ENCODE measurements at regions not wholly inside any gene's neighbourhood (a gene's known extent, or its start where the extent isn't known, plus 50 kb on each side); places are given as distances from the start of the nearest gene placed in this dataset.

- Histone ChIP-seq H3K27ac (ENCODE audit: low read depth, low read length) (no peak overlapping the region), H3K27me3 (ENCODE audit: insufficient read depth, low read length, poor library complexity) (no peaks in the 10 kb centered on the region), H3K4ac (ENCODE audit: low read depth, low read length) (no peak overlapping the region), H2BK15ac (replicated peaks; ENCODE audit: low read depth) (no peak overlapping the region), H2AK5ac (ENCODE audit: low read length) (no peak overlapping the region), H3K18ac (ENCODE audit: low read length) (no peak overlapping the region), H3K4me1 (ENCODE audit: control insufficient read depth, low read depth, low read length) (no peaks in the 10 kb centered on the region), H3K23ac (ENCODE audit: low read length) (no peak overlapping the region), H2BK5ac (ENCODE audit: low read length) (no peak overlapping the region), H3K4me2 (ENCODE audit: low read length) (no peak overlapping the region), H3K9ac (ENCODE audit: low read length) (no peak overlapping the region), H4K5ac (ENCODE audit: low read length) (no peak overlapping the region), H3K79me2 (ENCODE audit: control insufficient read depth, insufficient read depth, low read length) (no peaks in the 10 kb centered on the region), H4K8ac (ENCODE audit: low read depth, low read length) (no peak overlapping the region), H3K56ac (ENCODE audit: low read length) (no peak overlapping the region), H2BK120ac (ENCODE audit: low read depth, low read length) (no peak overlapping the region), H3K36me3 (ENCODE audit: control insufficient read depth, insufficient read depth, low read length) (no peaks in the 10 kb centered on the region), H3K4me3 (ENCODE audit: low read length) (no peak overlapping the region), H3K79me1 (ENCODE audit: low read length) (no peaks in the 10 kb centered on the region)
- WGBS (ENCODE audit: extremely low coverage, insufficient coverage, low lambda C conversion rate): 100% methylated on average over 1 of the region's 3 CpGs
- no peak for DNase-seq
Observed at GRCh38 chr10:47070541-47070940, 159.3 kb downstream of the PTPN20 start.

GRCh38 chr10:47071891-47072290 lies 160.7 kb downstream of the PTPN20 start:
- H3K79me2 ChIP-seq (ENCODE audit: control insufficient read depth, insufficient read depth, low read length): no peaks in the 10 kb centered on the region
- no peak overlapping the region for H4K8ac ChIP-seq (ENCODE audit: low read depth, low read length)
- H3K4me1 ChIP-seq (ENCODE audit: control insufficient read depth, low read depth, low read length): no peaks in the 10 kb centered on the region
- no peak overlapping the region for H3K23ac ChIP-seq (ENCODE audit: low read length)
- H3K79me1 ChIP-seq (ENCODE audit: low read length): no peaks in the 10 kb centered on the region
- H3K27ac ChIP-seq (ENCODE audit: low read depth, low read length): no peak overlapping the region
- H3K56ac ChIP-seq (ENCODE audit: low read length): no peak overlapping the region
- H3K36me3 ChIP-seq (ENCODE audit: control insufficient read depth, insufficient read depth, low read length): no peaks in the 10 kb centered on the region
- H3K4ac ChIP-seq (ENCODE audit: low read depth, low read length): no peak overlapping the region
- H2BK15ac ChIP-seq (replicated peaks; ENCODE audit: low read depth): no peak overlapping the region
- no peak overlapping the region for H2BK5ac ChIP-seq (ENCODE audit: low read length)
- no peak overlapping the region for H2BK120ac ChIP-seq (ENCODE audit: low read depth, low read length)
- no peak overlapping the region for H3K4me2 ChIP-seq (ENCODE audit: low read length)
- no peak overlapping the region for H2AK5ac ChIP-seq (ENCODE audit: low read length)
- no peak overlapping the region for H3K4me3 ChIP-seq (ENCODE audit: low read length)
- DNase-seq: no peak
- no peaks in the 10 kb centered on the region for H3K27me3 ChIP-seq (ENCODE audit: insufficient read depth, low read length, poor library complexity)
- no peak overlapping the region for H3K9ac ChIP-seq (ENCODE audit: low read length)
- no peak overlapping the region for H3K18ac ChIP-seq (ENCODE audit: low read length)
- H4K5ac ChIP-seq (ENCODE audit: low read length): no peak overlapping the region

DNA sequence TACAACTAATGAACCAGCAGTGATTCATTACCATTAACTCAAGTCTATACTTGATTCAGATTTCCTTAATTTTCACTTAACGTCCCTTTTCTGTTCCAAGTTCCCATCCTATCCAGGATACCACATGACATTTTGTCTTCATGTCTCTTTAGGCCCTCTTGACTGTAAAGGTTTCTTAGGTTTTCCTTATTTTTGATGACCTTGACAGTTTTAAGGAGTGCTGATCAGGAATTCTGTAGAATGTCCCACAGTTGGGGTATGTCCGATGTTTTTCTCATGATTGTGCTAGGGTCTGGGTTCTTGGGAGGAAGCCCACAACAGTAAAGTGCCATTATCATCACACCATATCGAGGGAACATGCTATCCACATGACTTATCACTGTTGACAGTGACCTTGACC lies 162.7 kb downstream of the PTPN20 start:
- H3K79me1 ChIP-seq (ENCODE audit: low read length): no peaks in the 10 kb centered on the region
- H2BK5ac ChIP-seq (ENCODE audit: low read length): no peak overlapping the region
- H3K18ac ChIP-seq (ENCODE audit: low read length): no peak overlapping the region
- H3K4me2 ChIP-seq (ENCODE audit: low read length): no peak overlapping the region
- H3K79me2 ChIP-seq (ENCODE audit: control insufficient read depth, insufficient read depth, low read length): no peaks in the 10 kb centered on the region
- H4K5ac ChIP-seq (ENCODE audit: low read length): no peak overlapping the region
- H3K4ac ChIP-seq (ENCODE audit: low read depth, low read length): no peak overlapping the region
- no peak overlapping the region for H3K4me3 ChIP-seq (ENCODE audit: low read length)
- H3K27me3 ChIP-seq (ENCODE audit: insufficient read depth, low read length, poor library complexity): no peaks in the 10 kb centered on the region
- no peaks in the 10 kb centered on the region for H3K36me3 ChIP-seq (ENCODE audit: control insufficient read depth, insufficient read depth, low read length)
- H2BK120ac ChIP-seq (ENCODE audit: low read depth, low read length): no peak overlapping the region
- H2AK5ac ChIP-seq (ENCODE audit: low read length): no peak overlapping the region
- H3K9ac ChIP-seq (ENCODE audit: low read length): no peak overlapping the region
- no peak overlapping the region for H2BK15ac ChIP-seq (replicated peaks; ENCODE audit: low read depth)
- H3K56ac ChIP-seq (ENCODE audit: low read length): no peak overlapping the region
- DNase-seq: no peak
- no peak overlapping the region for H3K27ac ChIP-seq (ENCODE audit: low read depth, low read length)
- no peak overlapping the region for H4K8ac ChIP-seq (ENCODE audit: low read depth, low read length)
- no CpG with 5 or more reads among the region's 3 CpGs for WGBS (ENCODE audit: extremely low coverage, insufficient coverage, low lambda C conversion rate)
- no peaks in the 10 kb centered on the region for H3K4me1 ChIP-seq (ENCODE audit: control insufficient read depth, low read depth, low read length)
- no peak overlapping the region for H3K23ac ChIP-seq (ENCODE audit: low read length)

DNA sequence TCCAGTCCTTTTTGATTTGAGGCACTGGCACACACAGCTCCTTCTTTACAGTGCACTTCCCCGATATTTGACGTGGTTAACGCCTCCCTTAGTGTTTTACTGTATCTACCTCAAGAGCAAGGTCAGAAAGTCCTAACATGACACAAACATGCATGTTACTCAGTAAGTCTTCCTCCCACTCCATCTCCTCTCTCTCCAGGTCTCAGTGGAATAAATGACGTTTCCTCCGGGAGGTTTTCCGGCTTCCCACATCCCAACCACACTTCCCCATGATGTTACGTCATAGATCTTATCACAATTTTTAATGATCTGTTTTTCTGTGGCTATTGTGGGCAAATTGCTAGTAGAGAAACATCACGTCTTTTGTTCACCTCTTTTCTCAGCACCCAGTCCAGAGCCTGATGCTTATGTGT lies 165.7 kb downstream of the PTPN20 start:
- no peak overlapping the region for H3K4ac ChIP-seq (ENCODE audit: low read depth, low read length)
- H2BK120ac ChIP-seq (ENCODE audit: low read depth, low read length): no peak overlapping the region
- H3K23ac ChIP-seq (ENCODE audit: low read length): no peak overlapping the region
- no peak overlapping the region for H3K18ac ChIP-seq (ENCODE audit: low read length)
- H3K79me1 ChIP-seq (ENCODE audit: low read length): no peaks in the 10 kb centered on the region
- no peak overlapping the region for H2AK5ac ChIP-seq (ENCODE audit: low read length)
- WGBS (ENCODE audit: extremely low coverage, insufficient coverage, low lambda C conversion rate): no CpG with 5 or more reads among the region's 8 CpGs
- no peaks in the 10 kb centered on the region for H3K79me2 ChIP-seq (ENCODE audit: control insufficient read depth, insufficient read depth, low read length)
- H3K4me3 ChIP-seq (ENCODE audit: low read length): no peak overlapping the region
- no peak overlapping the region for H3K9ac ChIP-seq (ENCODE audit: low read length)
- no peak overlapping the region for H3K56ac ChIP-seq (ENCODE audit: low read length)
- H3K27ac ChIP-seq (ENCODE audit: low read depth, low read length): no peak overlapping the region
- no peak overlapping the region for H2BK5ac ChIP-seq (ENCODE audit: low read length)
- H4K5ac ChIP-seq (ENCODE audit: low read length): no peak overlapping the region
- no peak overlapping the region for H2BK15ac ChIP-seq (replicated peaks; ENCODE audit: low read depth)
- H4K8ac ChIP-seq (ENCODE audit: low read depth, low read length): no peak overlapping the region
- H3K4me1 ChIP-seq (ENCODE audit: control insufficient read depth, low read depth, low read length): no peaks in the 10 kb centered on the region
- no peaks in the 10 kb centered on the region for H3K27me3 ChIP-seq (ENCODE audit: insufficient read depth, low read length, poor library complexity)
- no peak for DNase-seq
- no peaks in the 10 kb centered on the region for H3K36me3 ChIP-seq (ENCODE audit: control insufficient read depth, insufficient read depth, low read length)
- no peak overlapping the region for H3K4me2 ChIP-seq (ENCODE audit: low read length)

GRCh38 chr10:47077386-47077785 lies 166.2 kb downstream of the PTPN20 start:
- no peak for DNase-seq
- H2BK15ac ChIP-seq (replicated peaks; ENCODE audit: low read depth): no peak overlapping the region
- H3K18ac ChIP-seq (ENCODE audit: low read length): no peak overlapping the region
- no peak overlapping the region for H3K4me2 ChIP-seq (ENCODE audit: low read length)
- H3K27me3 ChIP-seq (ENCODE audit: insufficient read depth, low read length, poor library complexity): no peaks in the 10 kb centered on the region
- H4K5ac ChIP-seq (ENCODE audit: low read length): no peak overlapping the region
- H2BK120ac ChIP-seq (ENCODE audit: low read depth, low read length): no peak overlapping the region
- H3K79me1 ChIP-seq (ENCODE audit: low read length): no peaks in the 10 kb centered on the region
- H3K27ac ChIP-seq (ENCODE audit: low read depth, low read length): no peak overlapping the region
- WGBS (ENCODE audit: extremely low coverage, insufficient coverage, low lambda C conversion rate): no CpG with 5 or more reads among the region's 9 CpGs
- no peak overlapping the region for H2BK5ac ChIP-seq (ENCODE audit: low read length)
- no peaks in the 10 kb centered on the region for H3K36me3 ChIP-seq (ENCODE audit: control insufficient read depth, insufficient read depth, low read length)
- no peak overlapping the region for H3K4ac ChIP-seq (ENCODE audit: low read depth, low read length)
- H3K4me1 ChIP-seq (ENCODE audit: control insufficient read depth, low read depth, low read length): no peaks in the 10 kb centered on the region
- H3K4me3 ChIP-seq (ENCODE audit: low read length): no peak overlapping the region
- no peak overlapping the region for H3K9ac ChIP-seq (ENCODE audit: low read length)
- no peaks in the 10 kb centered on the region for H3K79me2 ChIP-seq (ENCODE audit: control insufficient read depth, insufficient read depth, low read length)
- no peak overlapping the region for H4K8ac ChIP-seq (ENCODE audit: low read depth, low read length)
- H3K56ac ChIP-seq (ENCODE audit: low read length): no peak overlapping the region
- H2AK5ac ChIP-seq (ENCODE audit: low read length): no peak overlapping the region
- H3K23ac ChIP-seq (ENCODE audit: low read length): no peak overlapping the region

DNA sequence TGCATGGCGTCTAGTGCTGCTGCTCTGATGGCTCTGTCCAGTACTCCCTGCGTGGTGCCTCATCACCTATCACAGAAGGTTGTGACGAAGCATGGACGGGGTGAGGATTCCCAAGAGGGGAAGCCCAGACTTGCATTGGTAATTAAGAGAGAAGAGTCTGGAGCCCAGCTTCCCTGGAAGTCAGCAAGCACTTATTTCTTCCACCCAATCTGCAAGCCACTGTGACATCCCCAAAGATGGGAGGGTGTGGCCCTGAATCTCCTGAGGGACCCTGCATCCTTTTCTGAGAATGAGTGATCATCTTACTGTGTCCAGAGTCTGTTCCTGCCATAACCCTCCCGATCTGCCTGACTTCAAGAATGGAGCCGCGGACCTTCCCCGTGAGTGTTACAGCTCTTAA lies 166.7 kb downstream of the PTPN20 start:
- H4K5ac ChIP-seq (ENCODE audit: low read length): no peak overlapping the region
- DNase-seq: no peak
- no CpG with 5 or more reads among the region's 8 CpGs for WGBS (ENCODE audit: extremely low coverage, insufficient coverage, low lambda C conversion rate)

More for the DNA sequence above, 166.7 kb downstream of the PTPN20 start:
- Histone ChIP-seq H3K27ac (ENCODE audit: low read depth, low read length) (no peak overlapping the region), H2AK5ac (ENCODE audit: low read length) (no peak overlapping the region), H2BK120ac (ENCODE audit: low read depth, low read length) (no peak overlapping the region), H3K27me3 (ENCODE audit: insufficient read depth, low read length, poor library complexity) (no peaks in the 10 kb centered on the region), H3K4me2 (ENCODE audit: low read length) (no peak overlapping the region), H2BK15ac (replicated peaks; ENCODE audit: low read depth) (no peak overlapping the region), H3K4me3 (ENCODE audit: low read length) (no peak overlapping the region), H3K4ac (ENCODE audit: low read depth, low read length) (no peak overlapping the region), H3K9ac (ENCODE audit: low read length) (no peak overlapping the region), H3K4me1 (ENCODE audit: control insufficient read depth, low read depth, low read length) (no peaks in the 10 kb centered on the region), H2BK5ac (ENCODE audit: low read length) (no peak overlapping the region), H3K79me2 (ENCODE audit: control insufficient read depth, insufficient read depth, low read length) (no peaks in the 10 kb centered on the region), H3K56ac (ENCODE audit: low read length) (no peak overlapping the region), H3K23ac (ENCODE audit: low read length) (no peak overlapping the region), H3K18ac (ENCODE audit: low read length) (no peak overlapping the region), H3K79me1 (ENCODE audit: low read length) (no peaks in the 10 kb centered on the region), H4K8ac (ENCODE audit: low read depth, low read length) (no peak overlapping the region), H3K36me3 (ENCODE audit: control insufficient read depth, insufficient read depth, low read length) (no peaks in the 10 kb centered on the region)
